CD14-positive monocyte (primary cell): ENCODE measurements at regions not wholly inside any gene's neighbourhood (a gene's known extent, or its start where the extent isn't known, plus 50 kb on each side); places are given as distances from the start of the nearest gene placed in this dataset.

ENCODE experiments used
- DNase-seq, 3 donors: peaks; one replicate each; pipeline ENCODE4 v3.0.0-alpha.2; 2011 to 2022
- H2AFZ ChIP-seq: 2 replicates; pipeline ENCODE4 v1.6.0; 2012; ENCODE audit warnings: mild to moderate bottlenecking, low read depth, low read length, inconsistent platforms; ENCODE audit not compliant: insufficient read depth, poor library complexity, severe bottlenecking
- H3K27ac ChIP-seq, 2 donors: 1 replicate in 1 of 2; 2 replicates in 1 of 2; pipeline ENCODE4 v1.5.1; 2012 to 2013; ENCODE audit warnings: low read length in 2 of 2, control low read depth in 1 of 2, inconsistent platforms in 1 of 2, low read depth in 1 of 2, mild to moderate bottlenecking in 1 of 2
- H3K27me3 ChIP-seq, 2 donors: one replicate each; pipeline versions ENCODE4 v1.6.0 to v1.6.1; 2011 to 2013; ENCODE audit warnings: low read length in 2 of 2; ENCODE audit not compliant: control insufficient read depth in 2 of 2, insufficient read depth in 2 of 2
- H3K36me3 ChIP-seq, 2 donors: replicated peaks in 1 of 2; 1 replicate in 1 of 2; 2 replicates in 1 of 2; pipeline versions ENCODE4 v1.5.1 to v1.6.1; 2012 to 2013; ENCODE audit warnings: low read length in 2 of 2, control low read depth in 1 of 2, inconsistent platforms in 1 of 2, mild to moderate bottlenecking in 1 of 2; ENCODE audit not compliant: insufficient read depth in 2 of 2, control insufficient read depth in 1 of 2
- H3K4me1 ChIP-seq, 2 donors: 1 replicate in 1 of 2; 2 replicates in 1 of 2; pipeline versions ENCODE4 v1.5.1 to v1.6.1; 2012 to 2013; ENCODE audit warnings: low read length in 2 of 2, control low read depth in 1 of 2, inconsistent platforms in 1 of 2, mild to moderate bottlenecking in 1 of 2, moderate library complexity in 1 of 2; ENCODE audit not compliant: insufficient read depth in 2 of 2, control insufficient read depth in 1 of 2
- H3K4me2 ChIP-seq: replicated peaks from 2 replicates; pipeline ENCODE3; 2012; ENCODE audit warnings: low read length, moderate library complexity, mild to moderate bottlenecking; ENCODE audit not compliant: poor library complexity, severe bottlenecking; ENCODE audit errors: extremely low read depth
- H3K4me3 ChIP-seq, 3 experiments: fragments of 200-600 bp in 1 of 3; sonication (generic) in 1 of 3; replicated peaks in 1 of 3; 1 replicate in 2 of 3; 2 replicates in 1 of 3; pipeline ENCODE4 v1.5.1; 2011 to 2013; ENCODE audit warnings: low read length in 3 of 3, mild to moderate bottlenecking in 3 of 3, control low read depth in 2 of 3, low read depth in 2 of 3, inconsistent platforms in 1 of 3, moderate library complexity in 1 of 3
- H3K79me2 ChIP-seq: 2 replicates; pipeline ENCODE4 v1.6.0; 2012; ENCODE audit warnings: mild to moderate bottlenecking, control low read depth, inconsistent platforms, low read length, moderate library complexity; ENCODE audit not compliant: insufficient read depth
- H3K9ac ChIP-seq: 2 replicates; pipeline ENCODE4 v1.6.0; 2017; ENCODE audit warnings: low read length, mild to moderate bottlenecking; ENCODE audit not compliant: insufficient read depth, poor library complexity, severe bottlenecking
- H3K9me3 ChIP-seq, 2 donors: replicated peaks in 1 of 2; 1 replicate in 1 of 2; 2 replicates in 1 of 2; pipeline versions ENCODE4 v1.5.1 to v1.6.1; 2012 to 2013; ENCODE audit warnings: low read length in 2 of 2, control low read depth in 1 of 2; ENCODE audit not compliant: control insufficient read depth in 1 of 2, insufficient read depth in 1 of 2
- H4K20me1 ChIP-seq: 2 replicates; pipeline ENCODE4 v1.6.0; 2012; ENCODE audit warnings: mild to moderate bottlenecking, low read length, control low read depth, moderate library complexity; ENCODE audit not compliant: insufficient read depth
- H3K27ac Mint-ChIP-seq, 7 donors: one replicate each; pipeline ENCODE4 v1.8.0; 2020; ENCODE audit warnings: mild to moderate bottlenecking in 7 of 7, mixed read lengths in 7 of 7, moderate library complexity in 6 of 7, inconsistent platforms in 2 of 7
- H3K27me3 Mint-ChIP-seq, 3 donors: one replicate each; pipeline ENCODE4 v1.8.0; 2021 to 2022; ENCODE audit warnings: low read depth in 3 of 3, mild to moderate bottlenecking in 3 of 3, mixed read lengths in 3 of 3, moderate library complexity in 3 of 3, inconsistent platforms in 1 of 3
- H3K36me3 Mint-ChIP-seq, 2 donors: one replicate each; pipeline ENCODE4 v1.8.0; 2020; ENCODE audit warnings: mixed read lengths in 2 of 2, inconsistent platforms in 1 of 2, mild to moderate bottlenecking in 1 of 2
- H3K4me1 Mint-ChIP-seq: one replicate; pipeline ENCODE4 v1.8.0; 2020; ENCODE audit warnings: mild to moderate bottlenecking, mixed read lengths
- H3K4me3 Mint-ChIP-seq, 2 donors: one replicate each; pipeline ENCODE4 v1.8.0; 2020; ENCODE audit warnings: mild to moderate bottlenecking in 2 of 2, mixed read lengths in 2 of 2, moderate library complexity in 1 of 2
- H3K9me3 Mint-ChIP-seq, 7 donors: one replicate each; pipeline ENCODE4 v1.8.0; 2020 to 2022; ENCODE audit warnings: mixed read lengths in 7 of 7, mild to moderate bottlenecking in 6 of 7, moderate library complexity in 6 of 7, inconsistent platforms in 2 of 7
- CTCF ChIP-seq: fragments of 200-600 bp; IDR thresholded peaks from one replicate; pipeline ENCODE4 v1.8.0; 2022; ENCODE audit warnings: antibody characterized with exemption, mild to moderate bottlenecking
- WGBS: methylation state at CpG from one replicate; pipeline ENCODE4 v1.1.5; 2013; ENCODE audit warnings: missing lambda C conversion rate; ENCODE audit not compliant: insufficient coverage; 5-methylcytosine and 5-hydroxymethylcytosine counted together
- intact Hi-C, 2 donors: fragments of 100-400 bp; cut with micrococcal nuclease; formaldehyde crosslinking; loops; one replicate each; pipeline versions ENCODE4 v1.15.0 to v1.15.1; 2023

- Histone ChIP-seq H3K4me3 (no peak overlapping the region), H3K9ac (no peak overlapping the region), H3K27me3 (no peaks in the 10 kb centered on the region), H3K4me2 (no peak overlapping the region), H4K20me1 (no peaks in the 10 kb centered on the region), H3K9me3 (no peaks in the 10 kb centered on the region), H2AFZ (no peak overlapping the region), H3K27ac (no peak overlapping the region), H3K4me1 (no peaks in the 10 kb centered on the region), H3K79me2 (no peaks in the 10 kb centered on the region), H3K36me3 (no peaks in the 10 kb centered on the region)
- intact Hi-C loops = no loop called here
- H3K36me3 Mint-ChIP-seq = no peaks in the 10 kb centered on the region
- 79% methylated on average over 8 of the region's 13 CpGs for WGBS
- peaks cover 0 to 2% (median 0%) of the 10 kb centered on the region in 7 donors for H3K9me3 Mint-ChIP-seq
- peaks cover 4% of the 10 kb centered on the region for H3K4me1 Mint-ChIP-seq
- peaks cover 7 to 30% (median 8%) of the 10 kb centered on the region in 3 donors for H3K27me3 Mint-ChIP-seq
- no peak overlapping the region for H3K4me3 Mint-ChIP-seq
- H3K27ac Mint-ChIP-seq = no peak overlapping the region
- no peak for TF ChIP-seq CTCF
- no peak for DNase-seq
Measured at GRCh38 chr15:31464216-31465082, 137.8 kb downstream of the KLF13 start.

GRCh38 chr15:31465083-31465955 lies 138.7 kb downstream of the KLF13 start:
- no peaks in the 10 kb centered on the region for H3K36me3 Mint-ChIP-seq
- Histone ChIP-seq H3K79me2 (no peaks in the 10 kb centered on the region), H3K4me1 (no peaks in the 10 kb centered on the region), H3K4me3 (no peak overlapping the region), H3K4me2 (no peak overlapping the region), H3K36me3 (no peaks in the 10 kb centered on the region), H3K27me3 (no peaks in the 10 kb centered on the region), H2AFZ (no peak overlapping the region), H3K9ac (no peak overlapping the region), H3K27ac (no peak overlapping the region), H3K9me3 (no peaks in the 10 kb centered on the region), H4K20me1 (no peaks in the 10 kb centered on the region)
- no peak for DNase-seq
- WGBS = 73% methylated on average over 9 of the region's 10 CpGs
- H3K9me3 Mint-ChIP-seq = peaks cover 0 to 2% (median 0%) of the 10 kb centered on the region in 7 donors
- H3K4me3 Mint-ChIP-seq = no peak overlapping the region
- H3K27me3 Mint-ChIP-seq = peaks cover 7 to 24% (median 10%) of the 10 kb centered on the region in 3 donors
- peaks cover 4% of the 10 kb centered on the region for H3K4me1 Mint-ChIP-seq
- H3K27ac Mint-ChIP-seq = no peak overlapping the region
- intact Hi-C loops = no loop called here
- no peak for TF ChIP-seq CTCF
